22Rv1 (cell line): ENCODE measurements at regions not wholly inside any gene's neighbourhood (a gene's known extent, or its start where the extent isn't known, plus 50 kb on each side); places are given as distances from the start of the nearest gene placed in this dataset.

Experiments used
- H3K27ac ChIP-seq: fragments of 450-650 bp; 2 replicates; pipeline ENCODE4 v1.5.1; 2017
- ZFX ChIP-seq: fragments of 450-650 bp; IDR thresholded peaks from 2 replicates; pipeline ENCODE4 v1.6.1; 2017; ENCODE audit warnings: antibody characterized with exemption, borderline replicate concordance
- TF ChIP-seq, protein P1 (sequence below): fragments of 450-650 bp; IDR thresholded peaks from 2 replicates; pipeline ENCODE4 v1.5.1; 2017; ENCODE audit warnings: mild to moderate bottlenecking

GRCh38 chr7:15855525-15856109 lies 169.1 kb upstream of the MEOX2 start:
- TF ChIP-seq ZFX = no peak
- TF ChIP-seq, protein P1, sequence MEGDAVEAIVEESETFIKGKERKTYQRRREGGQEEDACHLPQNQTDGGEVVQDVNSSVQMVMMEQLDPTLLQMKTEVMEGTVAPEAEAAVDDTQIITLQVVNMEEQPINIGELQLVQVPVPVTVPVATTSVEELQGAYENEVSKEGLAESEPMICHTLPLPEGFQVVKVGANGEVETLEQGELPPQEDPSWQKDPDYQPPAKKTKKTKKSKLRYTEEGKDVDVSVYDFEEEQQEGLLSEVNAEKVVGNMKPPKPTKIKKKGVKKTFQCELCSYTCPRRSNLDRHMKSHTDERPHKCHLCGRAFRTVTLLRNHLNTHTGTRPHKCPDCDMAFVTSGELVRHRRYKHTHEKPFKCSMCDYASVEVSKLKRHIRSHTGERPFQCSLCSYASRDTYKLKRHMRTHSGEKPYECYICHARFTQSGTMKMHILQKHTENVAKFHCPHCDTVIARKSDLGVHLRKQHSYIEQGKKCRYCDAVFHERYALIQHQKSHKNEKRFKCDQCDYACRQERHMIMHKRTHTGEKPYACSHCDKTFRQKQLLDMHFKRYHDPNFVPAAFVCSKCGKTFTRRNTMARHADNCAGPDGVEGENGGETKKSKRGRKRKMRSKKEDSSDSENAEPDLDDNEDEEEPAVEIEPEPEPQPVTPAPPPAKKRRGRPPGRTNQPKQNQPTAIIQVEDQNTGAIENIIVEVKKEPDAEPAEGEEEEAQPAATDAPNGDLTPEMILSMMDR = no peak
- H3K27ac ChIP-seq = no peak overlapping the region

DNA sequence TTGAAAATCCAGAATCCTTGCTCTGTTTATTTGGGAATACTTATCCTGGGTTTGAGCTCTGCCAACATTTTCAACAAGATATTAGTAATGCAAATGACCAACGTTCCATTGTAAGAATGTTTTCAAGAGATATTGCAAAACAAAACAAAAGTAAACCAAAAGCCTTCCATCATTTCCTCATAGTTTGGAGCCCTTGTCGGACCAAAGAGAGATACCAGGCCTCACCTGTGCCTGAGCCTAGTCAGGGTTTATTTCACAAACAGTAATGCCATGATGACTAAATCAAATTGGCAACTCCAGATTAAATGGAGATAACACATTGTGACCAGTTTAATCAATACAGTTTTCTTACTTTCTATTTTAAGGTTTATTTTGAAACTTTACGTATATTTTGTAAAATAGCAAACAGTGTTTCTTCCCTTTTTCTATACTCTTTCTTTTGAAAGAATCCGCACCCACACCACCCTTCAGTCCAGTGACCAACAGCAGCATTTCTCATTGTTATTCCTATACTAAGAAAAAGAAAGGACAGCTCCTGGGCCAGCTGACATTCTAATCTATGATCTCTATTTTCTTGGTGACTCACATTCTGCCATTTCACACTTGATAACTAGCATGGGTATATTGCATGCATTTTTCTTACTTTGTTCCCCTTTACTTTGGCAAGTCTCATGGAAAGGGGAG lies 168.5 kb upstream of the MEOX2 start:
- TF ChIP-seq, protein P1 = no peak
- no peak for TF ChIP-seq ZFX

DNA sequence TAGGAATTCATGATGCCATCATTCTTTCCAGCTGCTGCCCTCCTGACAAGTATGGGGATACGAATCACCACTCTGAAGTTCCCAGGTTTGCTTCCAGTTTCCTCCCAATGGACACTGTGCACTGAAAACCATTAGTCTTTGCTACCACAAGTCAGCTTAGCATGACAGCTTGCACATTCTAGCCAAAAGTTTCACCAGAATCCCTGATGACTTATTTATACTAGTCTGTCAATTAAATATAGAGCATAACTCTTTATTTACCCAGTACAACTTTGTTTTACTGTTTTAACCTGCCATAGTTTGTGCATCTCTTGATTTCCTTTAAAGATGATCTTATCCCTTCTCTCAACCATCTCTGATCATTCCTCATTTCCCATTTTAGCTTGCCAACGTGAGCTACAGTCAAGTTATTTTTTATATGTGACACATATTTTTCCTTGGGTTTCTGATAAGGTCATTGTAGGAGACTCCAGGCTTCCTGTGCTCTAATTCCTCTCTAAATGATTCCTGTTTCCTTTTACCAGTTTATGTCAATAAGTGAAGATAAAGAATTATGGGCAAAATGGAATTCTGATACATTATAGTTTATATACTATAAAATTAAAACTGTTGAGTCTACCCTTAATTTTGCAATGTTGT lies 167.5 kb upstream of the MEOX2 start:
- no peak for TF ChIP-seq ZFX
- TF ChIP-seq, protein P1 = no peak
- H3K27ac ChIP-seq = no peak overlapping the region

More for the DNA sequence above, 168.5 kb upstream of the MEOX2 start:
- H3K27ac ChIP-seq = no peak overlapping the region

GRCh38 chr7:15851201-15851600 lies 164.7 kb upstream of the MEOX2 start:
- TF ChIP-seq, protein P1 = no peak
- no peak for TF ChIP-seq ZFX
- H3K27ac ChIP-seq = no peak overlapping the region

- TF ChIP-seq, protein P1 = no peak
- TF ChIP-seq ZFX = no peak
- H3K27ac ChIP-seq = no peak overlapping the region
Observed at GRCh38 chr7:15848901-15849300, 162.4 kb upstream of the MEOX2 start.

DNA sequence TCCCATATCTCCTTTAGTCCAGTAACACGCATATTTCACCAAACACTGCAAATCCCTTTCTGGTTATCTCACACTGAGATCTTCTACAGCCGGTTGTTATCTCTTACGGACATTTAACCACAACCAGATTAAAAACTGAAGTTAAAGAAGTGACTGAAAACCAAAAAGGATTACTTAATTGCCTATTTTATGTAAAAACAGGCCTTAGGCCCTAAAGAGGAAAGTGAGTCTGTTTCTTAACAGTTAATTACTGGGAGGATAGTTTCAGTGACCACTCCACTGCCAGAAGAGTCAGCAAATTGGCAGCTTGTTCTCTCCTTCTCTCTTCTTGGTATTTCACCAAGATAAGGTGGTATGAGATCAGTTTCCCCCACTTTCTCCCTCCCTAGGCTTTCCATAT lies 161.9 kb upstream of the MEOX2 start:
- TF ChIP-seq, protein P1 = no peak
- no peak for TF ChIP-seq ZFX
- H3K27ac ChIP-seq = no peak overlapping the region

GRCh38 chr7:15845868-15846267 lies 159.4 kb upstream of the MEOX2 start:
- TF ChIP-seq, protein P1 = no peak
- TF ChIP-seq ZFX = no peak
- no peak overlapping the region for H3K27ac ChIP-seq
